SK-N-SH treated with all-trans-retinoic acid at 6 μM for 48 hours (cell line): ENCODE measurements at regions not wholly inside any gene's neighbourhood (a gene's known extent, or its start where the extent isn't known, plus 50 kb on each side); places are given as distances from the start of the nearest gene placed in this dataset.

Experiments
- ARNTL ChIP-seq: fragments of 450-650 bp; formaldehyde crosslinking; IDR thresholded peaks from 2 replicates; pipeline ENCODE4 v1.5.0; 2020; ENCODE audit warnings: low read depth, mild to moderate bottlenecking, moderate library complexity, borderline replicate concordance
- BACH2 ChIP-seq: fragments of 250-450 bp; sonication (Bioruptor Pico); IDR thresholded peaks from 2 replicates; pipeline ENCODE4 v1.9.0; 2021; ENCODE audit warnings: mild to moderate bottlenecking, borderline replicate concordance
- ISL1 ChIP-seq: fragments of 250-450 bp; sonication (Bioruptor Pico); IDR thresholded peaks from 2 replicates; pipeline ENCODE4 v2.1.2; 2022; ENCODE audit warnings: mild to moderate bottlenecking, moderate library complexity
- RARB ChIP-seq: fragments of 250-450 bp; sonication (Bioruptor Pico); IDR thresholded peaks from 2 replicates; pipeline ENCODE4 v1.8.0; 2021; ENCODE audit warnings: mild to moderate bottlenecking, moderate library complexity
- TOX ChIP-seq: fragments of 250-450 bp; sonication (Bioruptor Pico); IDR thresholded peaks from 2 replicates; pipeline ENCODE4 v1.8.0; 2021; ENCODE audit warnings: mild to moderate bottlenecking, moderate library complexity, borderline replicate concordance
- ZFP3 ChIP-seq: fragments of 250-450 bp; sonication (Bioruptor Pico); IDR thresholded peaks from 2 replicates; pipeline ENCODE4 v1.5.0; 2020; ENCODE audit warnings: mild to moderate bottlenecking, moderate library complexity
- ZFP30 ChIP-seq: fragments of 450-650 bp; formaldehyde crosslinking; IDR thresholded peaks from 2 replicates; pipeline ENCODE4 v1.5.0; 2022; ENCODE audit warnings: mild to moderate bottlenecking, moderate library complexity
- ZNF8 ChIP-seq: fragments of 450-650 bp; formaldehyde crosslinking; IDR thresholded peaks from 2 replicates; pipeline ENCODE4 v1.5.0; 2020; ENCODE audit warnings: mild to moderate bottlenecking, moderate library complexity
- TF ChIP-seq, protein P1 (sequence below): fragments of 250-450 bp; sonication (Bioruptor Pico); IDR thresholded peaks from 2 replicates; pipeline ENCODE4 v1.5.0; 2020; ENCODE audit warnings: mild to moderate bottlenecking, moderate library complexity

DNA sequence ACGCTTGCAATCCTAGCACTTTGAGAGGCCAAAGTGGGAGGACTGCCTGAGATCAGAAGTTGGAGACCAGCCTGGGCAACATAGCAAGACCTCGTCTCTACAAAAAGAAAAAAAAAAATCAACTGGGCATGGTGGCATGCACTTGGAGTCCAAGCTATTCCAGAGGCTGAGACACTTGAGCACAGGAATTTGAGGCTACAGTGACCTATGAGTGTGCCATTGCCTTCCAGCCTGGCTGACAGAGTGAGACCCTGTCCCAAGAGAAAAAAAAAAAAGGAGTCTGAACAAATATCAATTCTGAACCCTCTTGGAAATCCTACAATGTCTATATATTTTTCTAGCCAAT lies 126.8 kb upstream of the NRP1 start:
- TF ChIP-seq ISL1 (CRISPR knock-in tag), result no peak
- TF ChIP-seq ARNTL (CRISPR knock-in tag), result no peak
- no peak for TF ChIP-seq TOX (CRISPR knock-in tag)
- TF ChIP-seq ZFP3, result no peak
- TF ChIP-seq, protein P1, sequence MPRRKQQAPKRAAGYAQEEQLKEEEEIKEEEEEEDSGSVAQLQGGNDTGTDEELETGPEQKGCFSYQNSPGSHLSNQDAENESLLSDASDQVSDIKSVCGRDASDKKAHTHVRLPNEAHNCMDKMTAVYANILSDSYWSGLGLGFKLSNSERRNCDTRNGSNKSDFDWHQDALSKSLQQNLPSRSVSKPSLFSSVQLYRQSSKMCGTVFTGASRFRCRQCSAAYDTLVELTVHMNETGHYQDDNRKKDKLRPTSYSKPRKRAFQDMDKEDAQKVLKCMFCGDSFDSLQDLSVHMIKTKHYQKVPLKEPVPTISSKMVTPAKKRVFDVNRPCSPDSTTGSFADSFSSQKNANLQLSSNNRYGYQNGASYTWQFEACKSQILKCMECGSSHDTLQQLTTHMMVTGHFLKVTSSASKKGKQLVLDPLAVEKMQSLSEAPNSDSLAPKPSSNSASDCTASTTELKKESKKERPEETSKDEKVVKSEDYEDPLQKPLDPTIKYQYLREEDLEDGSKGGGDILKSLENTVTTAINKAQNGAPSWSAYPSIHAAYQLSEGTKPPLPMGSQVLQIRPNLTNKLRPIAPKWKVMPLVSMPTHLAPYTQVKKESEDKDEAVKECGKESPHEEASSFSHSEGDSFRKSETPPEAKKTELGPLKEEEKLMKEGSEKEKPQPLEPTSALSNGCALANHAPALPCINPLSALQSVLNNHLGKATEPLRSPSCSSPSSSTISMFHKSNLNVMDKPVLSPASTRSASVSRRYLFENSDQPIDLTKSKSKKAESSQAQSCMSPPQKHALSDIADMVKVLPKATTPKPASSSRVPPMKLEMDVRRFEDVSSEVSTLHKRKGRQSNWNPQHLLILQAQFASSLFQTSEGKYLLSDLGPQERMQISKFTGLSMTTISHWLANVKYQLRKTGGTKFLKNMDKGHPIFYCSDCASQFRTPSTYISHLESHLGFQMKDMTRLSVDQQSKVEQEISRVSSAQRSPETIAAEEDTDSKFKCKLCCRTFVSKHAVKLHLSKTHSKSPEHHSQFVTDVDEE (CRISPR knock-in tag), result no peak
- no peak for TF ChIP-seq ZFP30 (CRISPR knock-in tag)
- TF ChIP-seq RARB (CRISPR knock-in tag), result no peak
- no peak for TF ChIP-seq BACH2 (CRISPR knock-in tag)
- TF ChIP-seq ZNF8, result no peak
